Osteocyte (in vitro differentiated cells): ENCODE measurements at regions not wholly inside any gene's neighbourhood (a gene's known extent, or its start where the extent isn't known, plus 50 kb on each side); places are given as distances from the start of the nearest gene placed in this dataset.

Source experiments
- DNase-seq: peaks from one replicate; pipeline ENCODE4 v3.0.0; 2021; ENCODE audit warnings: mixed read lengths; ENCODE audit not compliant: unreplicated experiment; ENCODE audit errors: extremely low spot score
- H3K27ac Mint-ChIP-seq: one replicate; pipeline ENCODE4 v1.8.0; 2021; ENCODE audit warnings: mild to moderate bottlenecking, mixed read lengths; ENCODE audit not compliant: unreplicated experiment
- H3K27me3 Mint-ChIP-seq: one replicate; pipeline ENCODE4 v1.8.0; 2021; ENCODE audit warnings: mixed read lengths; ENCODE audit not compliant: unreplicated experiment
- H3K36me3 Mint-ChIP-seq: one replicate; pipeline ENCODE4 v1.8.0; 2021; ENCODE audit warnings: mixed read lengths; ENCODE audit not compliant: unreplicated experiment
- H3K4me1 Mint-ChIP-seq: one replicate; pipeline ENCODE4 v1.8.0; 2021; ENCODE audit warnings: mixed read lengths; ENCODE audit not compliant: unreplicated experiment
- H3K4me3 Mint-ChIP-seq: one replicate; pipeline ENCODE4 v1.8.0; 2021; ENCODE audit warnings: mild to moderate bottlenecking, moderate library complexity, mixed read lengths; ENCODE audit not compliant: unreplicated experiment
- H3K9me3 Mint-ChIP-seq: one replicate; pipeline ENCODE4 v1.8.0; 2021; ENCODE audit warnings: mixed read lengths; ENCODE audit not compliant: unreplicated experiment
- CTCF ChIP-seq: fragments of 200-600 bp; sonication (generic); IDR thresholded peaks from 2 replicates; pipeline ENCODE4 v1.5.0; 2021; ENCODE audit warnings: antibody characterized with exemption, mild to moderate bottlenecking, moderate library complexity

GRCh38 chr6:18328070-18328469 is 59.1 kb upstream of the RNF144B start:
- Mint-ChIP-seq H3K4me3 (no peak overlapping the region), H3K4me1 (peaks cover 17% of the 10 kb centered on the region), H3K27me3 (no peaks in the 10 kb centered on the region), H3K36me3 (no peaks in the 10 kb centered on the region), H3K9me3 (no peaks in the 10 kb centered on the region), H3K27ac (peak overlapping the region; percentile 41)
- DNase-seq = no peak
- TF ChIP-seq CTCF = no peak

- H3K27ac Mint-ChIP-seq = peak overlapping the region; percentile 41
- H3K9me3 Mint-ChIP-seq = no peaks in the 10 kb centered on the region
Measured at GRCh38 chr6:18327626-18328025, 59.5 kb upstream of the RNF144B start.

GRCh38 chr6:18326980-18327379 is 60.2 kb upstream of the RNF144B start:
- no peaks in the 10 kb centered on the region for H3K9me3 Mint-ChIP-seq
- DNase-seq = no peak
- TF ChIP-seq CTCF = no peak
- no peak overlapping the region for H3K4me3 Mint-ChIP-seq
- no peaks in the 10 kb centered on the region for H3K27me3 Mint-ChIP-seq
- H3K36me3 Mint-ChIP-seq = no peaks in the 10 kb centered on the region
- H3K4me1 Mint-ChIP-seq = peaks cover 17% of the 10 kb centered on the region
- no peak overlapping the region for H3K27ac Mint-ChIP-seq

More at GRCh38 chr6:18327626-18328025, 59.5 kb upstream of the RNF144B start:
- peaks cover 17% of the 10 kb centered on the region for H3K4me1 Mint-ChIP-seq
- H3K36me3 Mint-ChIP-seq = no peaks in the 10 kb centered on the region
- H3K4me3 Mint-ChIP-seq = no peak overlapping the region
- no peak for DNase-seq
- TF ChIP-seq CTCF = no peak
- no peaks in the 10 kb centered on the region for H3K27me3 Mint-ChIP-seq

- Mint-ChIP-seq H3K27ac (no peak overlapping the region), H3K4me3 (no peak overlapping the region), H3K27me3 (no peaks in the 10 kb centered on the region), H3K36me3 (no peaks in the 10 kb centered on the region), H3K9me3 (no peaks in the 10 kb centered on the region), H3K4me1 (peaks cover 17% of the 10 kb centered on the region)
- TF ChIP-seq CTCF = no peak
- no peak for DNase-seq
Measured at GRCh38 chr6:18326001-18326400, 61.1 kb upstream of the RNF144B start.

GRCh38 chr6:18324706-18325042 is 60.3 kb upstream of the DEK start:
- DNase-seq = no peak
- Mint-ChIP-seq H3K4me3 (no peak overlapping the region), H3K27me3 (no peaks in the 10 kb centered on the region), H3K4me1 (peaks cover 15% of the 10 kb centered on the region), H3K36me3 (no peaks in the 10 kb centered on the region), H3K27ac (no peak overlapping the region), H3K9me3 (no peaks in the 10 kb centered on the region)
- no peak for TF ChIP-seq CTCF
